Chondrocyte (in vitro differentiated cells): ENCODE measurements at regions not wholly inside any gene's neighbourhood (a gene's known extent, or its start where the extent isn't known, plus 50 kb on each side); places are given as distances from the start of the nearest gene placed in this dataset.

Experiments used
- DNase-seq: peaks from one replicate; pipeline ENCODE4 v3.0.0; 2021; ENCODE audit warnings: mixed read lengths, low spot score
- H3K27ac Mint-ChIP-seq: one replicate; pipeline ENCODE4 v1.8.0; 2021; ENCODE audit warnings: mild to moderate bottlenecking, moderate library complexity, mixed read lengths; ENCODE audit not compliant: unreplicated experiment
- H3K27me3 Mint-ChIP-seq: 2 replicates; pipeline ENCODE4 v1.8.0; 2021; ENCODE audit warnings: low read depth, mixed read lengths
- H3K36me3 Mint-ChIP-seq: 2 replicates; pipeline ENCODE4 v1.8.0; 2021; ENCODE audit warnings: low read depth, mixed read lengths
- H3K4me1 Mint-ChIP-seq: 2 replicates; pipeline ENCODE4 v1.8.0; 2021; ENCODE audit warnings: low read depth, mild to moderate bottlenecking, mixed read lengths
- H3K4me3 Mint-ChIP-seq: one replicate; pipeline ENCODE4 v1.8.0; 2021; ENCODE audit warnings: mild to moderate bottlenecking, moderate library complexity, mixed read lengths; ENCODE audit not compliant: unreplicated experiment
- H3K9me3 Mint-ChIP-seq: 2 replicates; pipeline ENCODE4 v1.8.0; 2021; ENCODE audit warnings: low read depth, mixed read lengths
- CTCF ChIP-seq: fragments of 200-600 bp; sonication (generic); IDR thresholded peaks from 2 replicates; pipeline ENCODE4 v1.5.0; 2021; ENCODE audit warnings: antibody characterized with exemption, mild to moderate bottlenecking, moderate library complexity

- peaks cover 3% of the 10 kb centered on the region for H3K27me3 Mint-ChIP-seq
- H3K9me3 Mint-ChIP-seq = peaks cover 14% of the 10 kb centered on the region
- DNase-seq = no peak
- no peaks in the 10 kb centered on the region for H3K36me3 Mint-ChIP-seq
- H3K4me1 Mint-ChIP-seq = peaks cover 6% of the 10 kb centered on the region
- no peak overlapping the region for H3K4me3 Mint-ChIP-seq
- TF ChIP-seq CTCF = no peak
- no peak overlapping the region for H3K27ac Mint-ChIP-seq
These were observed 71.7 kb upstream of the RUFY1 start for GRCh38 chr5:179478624-179479023.

GRCh38 chr5:179475208-179475751 lies 75.1 kb upstream of the RUFY1 start:
- Mint-ChIP-seq H3K27me3 (peaks cover 3% of the 10 kb centered on the region), H3K9me3 (peaks cover 4% of the 10 kb centered on the region), H3K27ac (no peak overlapping the region), H3K4me1 (peaks cover 6% of the 10 kb centered on the region), H3K4me3 (no peak overlapping the region), H3K36me3 (no peaks in the 10 kb centered on the region)
- DNase-seq = no peak
- TF ChIP-seq CTCF = no peak

GRCh38 chr5:179472641-179473040 lies 77.7 kb upstream of the RUFY1 start:
- H3K9me3 Mint-ChIP-seq = no peaks in the 10 kb centered on the region
- H3K4me1 Mint-ChIP-seq = peaks cover 6% of the 10 kb centered on the region
- no peak for TF ChIP-seq CTCF
- H3K27me3 Mint-ChIP-seq = peaks cover 3% of the 10 kb centered on the region
- H3K36me3 Mint-ChIP-seq = no peaks in the 10 kb centered on the region
- H3K4me3 Mint-ChIP-seq = no peak overlapping the region
- no peak overlapping the region for H3K27ac Mint-ChIP-seq
- DNase-seq = no peak

- TF ChIP-seq CTCF = no peak
- Mint-ChIP-seq H3K27me3 (peaks cover 3% of the 10 kb centered on the region), H3K4me3 (no peak overlapping the region), H3K4me1 (peaks cover 6% of the 10 kb centered on the region), H3K9me3 (no peaks in the 10 kb centered on the region), H3K27ac (no peak overlapping the region), H3K36me3 (no peaks in the 10 kb centered on the region)
- DNase-seq = no peak
These were observed 78.2 kb upstream of the RUFY1 start for GRCh38 chr5:179472174-179472573.

- H3K27me3 Mint-ChIP-seq = no peaks in the 10 kb centered on the region
- H3K36me3 Mint-ChIP-seq = no peaks in the 10 kb centered on the region
- TF ChIP-seq CTCF = no peak
- H3K9me3 Mint-ChIP-seq = peaks cover 4% of the 10 kb centered on the region
- no peak for DNase-seq
- H3K4me3 Mint-ChIP-seq = no peak overlapping the region
- H3K4me1 Mint-ChIP-seq = peaks cover 3% of the 10 kb centered on the region
- no peak overlapping the region for H3K27ac Mint-ChIP-seq
These were observed 80.2 kb upstream of the RUFY1 start for GRCh38 chr5:179470201-179470600.
